ENCODE measurements at regions not wholly inside any gene's neighbourhood (a gene's known extent, or its start where the extent isn't known, plus 50 kb on each side); places are given as distances from the start of the nearest gene placed in this dataset.

DNA sequence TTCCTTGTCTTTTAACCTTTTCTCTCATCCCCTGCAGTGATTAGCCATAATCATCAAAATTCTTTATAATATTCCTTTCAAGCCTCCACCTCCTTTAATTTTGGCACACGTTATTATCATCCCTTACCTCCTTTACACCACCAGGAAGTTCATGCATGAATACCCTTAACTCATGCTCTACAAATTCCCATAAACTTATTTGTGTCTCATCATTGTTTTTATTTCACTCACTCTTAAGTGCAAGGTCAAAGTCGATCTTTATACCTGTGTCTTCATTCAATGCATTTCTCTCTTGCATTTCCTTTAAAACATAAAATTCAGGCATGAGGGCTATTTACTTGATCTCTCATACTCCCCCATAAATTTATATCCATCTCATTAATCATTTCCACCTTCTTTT lies 1064.6 kb upstream of the CADM2 start:
- H3F3A ChIP-seq (ENCODE audit: insufficient read depth, low read length): no peaks in the 10 kb centered on the region
- H3K79me2 ChIP-seq (ENCODE audit: low read length): no peaks in the 10 kb centered on the region
- no peaks in the 10 kb centered on the region for H3K9me3 ChIP-seq (replicated peaks; ENCODE audit: insufficient read depth, low read length)
- no peaks in the 10 kb centered on the region for H3K4me1 ChIP-seq (ENCODE audit: low read length)
- H3K27ac ChIP-seq (ENCODE audit: low read length): no peak overlapping the region
- no peaks in the 10 kb centered on the region for H3K27me3 ChIP-seq (replicated peaks; ENCODE audit: insufficient read depth, low read length)
- H3K4me2 ChIP-seq (ENCODE audit: low read depth, low read length): no peak overlapping the region
- no peak overlapping the region for H2AFZ ChIP-seq (ENCODE audit: low read length)
- no peaks in the 10 kb centered on the region for H3K36me3 ChIP-seq (replicated peaks; ENCODE audit: insufficient read depth, low read length)
- no peak overlapping the region for H3K9ac ChIP-seq (ENCODE audit: low read length)
- no peaks in the 10 kb centered on the region for H3K9me2 ChIP-seq (replicated peaks; ENCODE audit: insufficient read depth, low read length)
- TF ChIP-seq EZH2phosphoT487 (IDR thresholded peaks at IDR 0.05; ENCODE audit: low read length) (no peak), EZH2 (optimal IDR thresholded peaks at IDR 0.05; ENCODE audit: low read depth, low read length) (no peak)
- TF ChIP-seq, protein P1, sequence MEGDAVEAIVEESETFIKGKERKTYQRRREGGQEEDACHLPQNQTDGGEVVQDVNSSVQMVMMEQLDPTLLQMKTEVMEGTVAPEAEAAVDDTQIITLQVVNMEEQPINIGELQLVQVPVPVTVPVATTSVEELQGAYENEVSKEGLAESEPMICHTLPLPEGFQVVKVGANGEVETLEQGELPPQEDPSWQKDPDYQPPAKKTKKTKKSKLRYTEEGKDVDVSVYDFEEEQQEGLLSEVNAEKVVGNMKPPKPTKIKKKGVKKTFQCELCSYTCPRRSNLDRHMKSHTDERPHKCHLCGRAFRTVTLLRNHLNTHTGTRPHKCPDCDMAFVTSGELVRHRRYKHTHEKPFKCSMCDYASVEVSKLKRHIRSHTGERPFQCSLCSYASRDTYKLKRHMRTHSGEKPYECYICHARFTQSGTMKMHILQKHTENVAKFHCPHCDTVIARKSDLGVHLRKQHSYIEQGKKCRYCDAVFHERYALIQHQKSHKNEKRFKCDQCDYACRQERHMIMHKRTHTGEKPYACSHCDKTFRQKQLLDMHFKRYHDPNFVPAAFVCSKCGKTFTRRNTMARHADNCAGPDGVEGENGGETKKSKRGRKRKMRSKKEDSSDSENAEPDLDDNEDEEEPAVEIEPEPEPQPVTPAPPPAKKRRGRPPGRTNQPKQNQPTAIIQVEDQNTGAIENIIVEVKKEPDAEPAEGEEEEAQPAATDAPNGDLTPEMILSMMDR (IDR thresholded peaks at IDR 0.05; ENCODE audit: low read length): no peak
- DNase-seq: no peak
- no peak overlapping the region for H3K4me3 ChIP-seq (ENCODE audit: low read length)
- H4K20me1 ChIP-seq (ENCODE audit: insufficient read depth, low read length): no peaks in the 10 kb centered on the region

DNA sequence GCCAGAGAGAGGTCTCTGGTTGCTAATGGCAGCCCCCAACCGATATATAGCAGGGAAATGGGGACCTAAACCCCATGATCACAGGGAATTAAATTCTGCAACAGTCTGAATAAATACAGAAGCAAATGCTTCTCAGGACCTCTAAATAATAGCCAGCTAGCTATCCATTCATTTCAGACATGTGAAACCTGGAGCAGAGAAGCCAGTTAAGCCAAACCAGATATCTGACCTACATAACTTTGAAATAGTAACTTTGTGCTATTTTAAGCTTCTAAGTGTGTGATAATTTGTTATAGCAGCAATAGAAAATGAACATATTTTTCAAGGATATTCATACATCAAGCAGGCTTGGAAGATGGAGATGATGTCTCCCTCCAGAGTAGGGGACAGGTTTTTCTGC lies 1062.9 kb upstream of the CADM2 start:
- H3K4me3 ChIP-seq (ENCODE audit: low read length): no peak overlapping the region
- H3K27ac ChIP-seq (ENCODE audit: low read length): no peak overlapping the region
- no peaks in the 10 kb centered on the region for H3K79me2 ChIP-seq (ENCODE audit: low read length)
- no peaks in the 10 kb centered on the region for H3F3A ChIP-seq (ENCODE audit: insufficient read depth, low read length)
- H3K4me2 ChIP-seq (ENCODE audit: low read depth, low read length): no peak overlapping the region
- no peaks in the 10 kb centered on the region for H3K4me1 ChIP-seq (ENCODE audit: low read length)
- TF ChIP-seq, protein P1 (IDR thresholded peaks at IDR 0.05; ENCODE audit: low read length): no peak
- TF ChIP-seq EZH2 (optimal IDR thresholded peaks at IDR 0.05; ENCODE audit: low read depth, low read length) (no peak), EZH2phosphoT487 (IDR thresholded peaks at IDR 0.05; ENCODE audit: low read length) (no peak)
- no peak overlapping the region for H2AFZ ChIP-seq (ENCODE audit: low read length)
- no peaks in the 10 kb centered on the region for H3K27me3 ChIP-seq (replicated peaks; ENCODE audit: insufficient read depth, low read length)
- H4K20me1 ChIP-seq (ENCODE audit: insufficient read depth, low read length): no peaks in the 10 kb centered on the region
- H3K36me3 ChIP-seq (replicated peaks; ENCODE audit: insufficient read depth, low read length): no peaks in the 10 kb centered on the region
- H3K9me3 ChIP-seq (replicated peaks; ENCODE audit: insufficient read depth, low read length): no peaks in the 10 kb centered on the region
- no peak for DNase-seq
- no peak overlapping the region for H3K9ac ChIP-seq (ENCODE audit: low read length)
- no peaks in the 10 kb centered on the region for H3K9me2 ChIP-seq (replicated peaks; ENCODE audit: insufficient read depth, low read length)

DNA sequence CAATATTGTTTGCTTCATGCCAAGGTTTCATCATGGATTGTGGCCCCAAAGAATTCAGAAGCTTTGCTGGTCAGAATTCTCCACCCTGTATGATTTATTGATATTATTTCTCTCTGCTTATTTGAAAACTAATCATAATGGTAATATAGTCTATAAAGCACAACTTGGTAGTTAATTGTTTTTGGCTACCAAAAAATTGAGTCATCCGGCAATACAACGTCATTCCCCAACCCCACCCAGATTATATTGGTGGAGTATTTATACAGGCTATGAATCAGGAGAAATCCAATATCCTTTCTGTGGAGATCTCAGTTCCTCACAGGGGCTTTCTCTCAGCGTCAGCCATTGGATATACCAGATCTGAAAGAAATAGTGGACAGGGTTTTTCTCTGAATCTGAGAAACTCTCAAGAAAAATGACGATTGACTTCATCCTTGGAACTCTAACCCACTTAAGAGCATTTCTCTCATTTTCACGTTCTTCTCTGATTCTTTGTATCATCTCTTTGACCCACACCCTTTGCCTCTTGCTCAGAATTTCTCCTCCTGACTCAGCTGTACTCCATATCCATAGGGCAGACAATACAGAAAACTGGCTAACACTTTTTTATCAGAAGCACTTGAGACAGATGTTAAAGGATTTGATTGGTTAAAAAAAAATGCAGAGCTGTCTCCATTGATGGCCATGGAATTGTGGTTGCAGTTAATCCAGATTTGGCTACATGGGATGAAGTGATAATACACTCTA lies 1055.8 kb upstream of the CADM2 start:
- Histone ChIP-seq H4K20me1 (ENCODE audit: insufficient read depth, low read length) (no peaks in the 10 kb centered on the region), H3K79me2 (ENCODE audit: low read length) (no peaks in the 10 kb centered on the region), H3K36me3 (replicated peaks; ENCODE audit: insufficient read depth, low read length) (no peaks in the 10 kb centered on the region), H3F3A (ENCODE audit: insufficient read depth, low read length) (no peaks in the 10 kb centered on the region), H3K9ac (ENCODE audit: low read length) (no peak overlapping the region), H2AFZ (ENCODE audit: low read length) (no peak overlapping the region), H3K4me1 (ENCODE audit: low read length) (no peaks in the 10 kb centered on the region), H3K9me2 (replicated peaks; ENCODE audit: insufficient read depth, low read length) (no peaks in the 10 kb centered on the region), H3K27ac (ENCODE audit: low read length) (no peak overlapping the region), H3K9me3 (replicated peaks; ENCODE audit: insufficient read depth, low read length) (no peaks in the 10 kb centered on the region), H3K27me3 (replicated peaks; ENCODE audit: insufficient read depth, low read length) (no peaks in the 10 kb centered on the region), H3K4me2 (ENCODE audit: low read depth, low read length) (no peak overlapping the region), H3K4me3 (ENCODE audit: low read length) (no peak overlapping the region)
- DNase-seq: no peak
- TF ChIP-seq, protein P1 (IDR thresholded peaks at IDR 0.05; ENCODE audit: low read length): no peak
- TF ChIP-seq EZH2 (optimal IDR thresholded peaks at IDR 0.05; ENCODE audit: low read depth, low read length) (no peak), EZH2phosphoT487 (IDR thresholded peaks at IDR 0.05; ENCODE audit: low read length) (no peak)
